HepG2 (cell line): ENCODE measurements at regions not wholly inside any gene's neighbourhood (a gene's known extent, or its start where the extent isn't known, plus 50 kb on each side); places are given as distances from the start of the nearest gene placed in this dataset.

Source experiments
- ATAC-seq: fragments of 200-7000 bp; cut with Tn5 transposase; 3 replicates; pipeline ENCODE4 v1.9.1; 2020; ENCODE audit warnings: mild to moderate bottlenecking, moderate library complexity
- BruUV-seq: library from RNA; stranded (reverse); fragments of 400-500 nt; replicated peaks from 2 replicates; lab custom pipeline; 2021; lab: Mats Ljungman, UMichigan
- CTCF ChIA-PET: fragments of 300-600 bp; formaldehyde crosslinking; extraction: SDS; loops from one replicate; lab custom pipeline; 2021; ENCODE audit warnings: low total read pairs, inconsistent platforms, low intra/inter-chr PET ratio; lab: Yijun Ruan, JAX
- POLR2A ChIA-PET: fragments of 350-600 bp; sonication (Branson Sonifier 250); formaldehyde crosslinking; loops from one replicate; lab custom pipeline; 2020; ENCODE audit warnings: antibody characterized with exemption, inconsistent platforms; lab: Yijun Ruan, JAX
- DNase-seq: peaks from one replicate; pipeline ENCODE4 v3.0.0-alpha.2; 2015; ENCODE audit warnings: low spot score
- FAIRE-seq: peaks from 3 replicates; lab custom pipeline; 2011; peaks lifted over from hg19 to GRCh38; lab: Jason Lieb, UNC
- H2AFZ ChIP-seq: one replicate; pipeline ENCODE4 v1.6.1; 2011; ENCODE audit warnings: low read length, inconsistent platforms
- H3K27ac ChIP-seq: fragments of 300-600 bp; 3 replicates; pipeline ENCODE4 v1.8.0; 2011; ENCODE audit warnings: mixed run types, mild to moderate bottlenecking, mixed read lengths, low read length, inconsistent platforms; ENCODE audit not compliant: insufficient read depth; ENCODE audit errors: extremely low read length
- H3K27me3 ChIP-seq, 2 experiments: fragments of 200-600 bp in 1 of 2; 2 replicates in 1 of 2; 3 replicates in 1 of 2; pipeline versions ENCODE4 v1.6.0 to v1.8.0; 2011; ENCODE audit warnings: low read length in 2 of 2, mild to moderate bottlenecking in 2 of 2, moderate library complexity in 2 of 2, inconsistent platforms in 1 of 2; ENCODE audit not compliant: insufficient read depth in 2 of 2, control insufficient read depth in 1 of 2
- H3K36me3 ChIP-seq, 2 experiments: fragments of 200-600 bp in 1 of 2; replicated peaks in 1 of 2; 2 replicates in 1 of 2; 3 replicates in 1 of 2; pipeline versions ENCODE4 v1.5.1 to v1.8.0; 2011; ENCODE audit warnings: low read length in 2 of 2, inconsistent platforms in 1 of 2; ENCODE audit not compliant: insufficient read depth in 2 of 2, control insufficient read depth in 1 of 2
- H3K4me1 ChIP-seq: 2 replicates; pipeline ENCODE4 v1.5.1; 2012; ENCODE audit warnings: low read length, inconsistent platforms; ENCODE audit not compliant: insufficient read depth
- H3K4me2 ChIP-seq: 2 replicates; pipeline ENCODE4 v1.6.0; 2011; ENCODE audit warnings: low read depth, low read length, inconsistent platforms
- H3K4me3 ChIP-seq, 3 experiments: fragments of 200-600 bp in 1 of 3; sonication (generic), shearing (Covaris generic) in 1 of 3; replicated peaks in 1 of 3; 2 replicates each; pipeline ENCODE4 v1.5.1; 2011 to 2016; ENCODE audit warnings: low read length in 3 of 3, inconsistent platforms in 2 of 3, low read depth in 2 of 3, mild to moderate bottlenecking in 2 of 3, control low read depth in 1 of 3, mixed read lengths in 1 of 3; ENCODE audit not compliant: insufficient read depth in 1 of 3
- H3K79me2 ChIP-seq: one replicate; pipeline ENCODE4 v1.6.1; 2011; ENCODE audit warnings: low read length, inconsistent platforms; ENCODE audit not compliant: insufficient read depth
- H3K9ac ChIP-seq: 2 replicates; pipeline ENCODE4 v1.6.0; 2011; ENCODE audit warnings: mild to moderate bottlenecking, low read depth, low read length, inconsistent platforms; ENCODE audit not compliant: insufficient read depth
- H3K9me3 ChIP-seq: 2 replicates; pipeline ENCODE4 v1.5.1; 2012; ENCODE audit warnings: mild to moderate bottlenecking, low read length
- H4K20me1 ChIP-seq: 2 replicates; pipeline ENCODE4 v1.6.0; 2011; ENCODE audit warnings: inconsistent platforms, mild to moderate bottlenecking, low read length, moderate library complexity; ENCODE audit not compliant: insufficient read depth
- CBX1 ChIP-seq: IDR thresholded peaks from one replicate; pipeline ENCODE4 v1.6.1; 2016; ENCODE audit warnings: antibody characterized with exemption, low read depth
- GTF2F1 ChIP-seq: fragments of 150-350 bp; IDR thresholded peaks from 2 replicates; pipeline ENCODE4 v1.6.1; 2014; ENCODE audit warnings: low read length
- NCOA1 ChIP-seq: sonication (generic); formaldehyde crosslinking; IDR thresholded peaks from 2 replicates; pipeline ENCODE4 v1.9.0; 2021; ENCODE audit warnings: missing genetic modification reagents
- PHF20 ChIP-seq: sonication (generic); formaldehyde crosslinking; IDR thresholded peaks from 2 replicates; pipeline ENCODE4 v1.5.0; 2020; ENCODE audit warnings: mild to moderate bottlenecking, missing genetic modification reagents
- RFXANK ChIP-seq: IDR thresholded peaks from 2 replicates; pipeline ENCODE4 v1.6.1; 2016
- RNF2 ChIP-seq: fragments of 450-650 bp; conservative IDR thresholded peaks from 2 replicates; pipeline ENCODE4 v1.6.1; 2016; ENCODE audit warnings: low read depth
- TBX2 ChIP-seq: sonication (generic); formaldehyde crosslinking; IDR thresholded peaks from 2 replicates; pipeline ENCODE4 v1.5.0; 2020; ENCODE audit warnings: missing genetic modification reagents, mild to moderate bottlenecking, borderline replicate concordance
- THRA ChIP-seq: sonication (generic); formaldehyde crosslinking; IDR thresholded peaks from 2 replicates; pipeline ENCODE4 v1.4.0; 2020; ENCODE audit warnings: missing genetic modification reagents, borderline replicate concordance
- TP53 ChIP-seq: sonication (generic); formaldehyde crosslinking; conservative IDR thresholded peaks from 2 replicates; pipeline ENCODE4 v1.4.0; 2020; ENCODE audit warnings: missing genetic modification reagents
- ZEB1 ChIP-seq: IDR thresholded peaks from 2 replicates; pipeline ENCODE4 v1.6.1; 2012; ENCODE audit warnings: mild to moderate bottlenecking, low read depth, inconsistent platforms; ENCODE audit not compliant: insufficient replicate concordance
- ZFAT ChIP-seq: sonication (generic); formaldehyde crosslinking; conservative IDR thresholded peaks from 2 replicates; pipeline ENCODE4 v1.8.1; 2023; ENCODE audit warnings: missing genetic modification reagents, inconsistent platforms
- ZKSCAN1 ChIP-seq: fragments of 150-350 bp; IDR thresholded peaks from 2 replicates; pipeline ENCODE4 v1.6.1; 2014; ENCODE audit warnings: low read length
- ZNF292 ChIP-seq: sonication (generic); formaldehyde crosslinking; IDR thresholded peaks from 2 replicates; pipeline ENCODE4 v1.8.1; 2022; ENCODE audit warnings: mild to moderate bottlenecking, low read depth, missing genetic modification reagents, borderline replicate concordance
- ZNF317 ChIP-seq: sonication (generic); formaldehyde crosslinking; IDR thresholded peaks from 2 replicates; pipeline ENCODE4 v1.5.0; 2020; ENCODE audit warnings: mild to moderate bottlenecking, missing genetic modification reagents
- ZNF460 ChIP-seq: sonication (generic); formaldehyde crosslinking; IDR thresholded peaks from 2 replicates; pipeline ENCODE4 v1.5.1; 2020; ENCODE audit warnings: missing genetic modification reagents, mild to moderate bottlenecking, borderline replicate concordance
- ZNF501 ChIP-seq: sonication (generic); formaldehyde crosslinking; IDR thresholded peaks from 2 replicates; pipeline ENCODE4 v1.5.1; 2020; ENCODE audit warnings: mild to moderate bottlenecking, moderate library complexity, missing genetic modification reagents
- ZNF576 ChIP-seq: sonication (generic); formaldehyde crosslinking; IDR thresholded peaks from 2 replicates; pipeline ENCODE4 v1.4.0; 2020; ENCODE audit warnings: mild to moderate bottlenecking, missing genetic modification reagents
- ZNF773 ChIP-seq: sonication (generic); formaldehyde crosslinking; IDR thresholded peaks from 2 replicates; pipeline ENCODE4 v1.4.0; 2020; ENCODE audit warnings: missing genetic modification reagents, borderline replicate concordance
- ZNF850 ChIP-seq: sonication (generic); formaldehyde crosslinking; conservative IDR thresholded peaks from 2 replicates; pipeline ENCODE4 v1.9.0; 2021; ENCODE audit warnings: mild to moderate bottlenecking, missing genetic modification reagents
- WGBS: methylation state at CpG from one replicate; pipeline ENCODE4 v1.1.6; 2017; ENCODE audit warnings: low lambda C conversion rate; 5-methylcytosine and 5-hydroxymethylcytosine counted together
- in situ Hi-C: cut with HindIII; loops from 2 replicates; pipeline ENCODE4 v1.10.0; 2017; ENCODE audit warnings: low pct_unique_long_range_greater_than_20kb; ENCODE audit not compliant: extremely low pct_ligation_motif_present
- intact Hi-C: fragments of 100-400 bp; cut with micrococcal nuclease; formaldehyde crosslinking; loops from one replicate; pipeline ENCODE4 v1.10.0; 2022; ENCODE audit not compliant: unreplicated experiment
- TF ChIP-seq, protein P1 (sequence below): sonication (generic); formaldehyde crosslinking; IDR thresholded peaks from 2 replicates; pipeline ENCODE4 v1.5.0; 2020; ENCODE audit warnings: missing genetic modification reagents
- TF ChIP-seq, protein P2 (sequence below): fragments of 450-650 bp; IDR thresholded peaks from 2 replicates; pipeline ENCODE4 v1.6.1; 2016
- TF ChIP-seq, protein P3 (sequence below): sonication (generic); formaldehyde crosslinking; IDR thresholded peaks from 2 replicates; pipeline ENCODE4 v1.5.0; 2020; ENCODE audit warnings: mild to moderate bottlenecking, missing genetic modification reagents

GRCh38 chr10:111137587-111137986, 60.8 kb downstream of the ADRA2A start (continued):
- TF ChIP-seq ZNF576 (CRISPR knock-in tag) (no peak), CBX1 (no peak), ZEB1 (no peak), PHF20 (CRISPR knock-in tag) (no peak), ZNF850 (CRISPR knock-in tag) (no peak), GTF2F1 (no peak), TP53 (CRISPR knock-in tag) (no peak)
- TF ChIP-seq, protein P1, sequence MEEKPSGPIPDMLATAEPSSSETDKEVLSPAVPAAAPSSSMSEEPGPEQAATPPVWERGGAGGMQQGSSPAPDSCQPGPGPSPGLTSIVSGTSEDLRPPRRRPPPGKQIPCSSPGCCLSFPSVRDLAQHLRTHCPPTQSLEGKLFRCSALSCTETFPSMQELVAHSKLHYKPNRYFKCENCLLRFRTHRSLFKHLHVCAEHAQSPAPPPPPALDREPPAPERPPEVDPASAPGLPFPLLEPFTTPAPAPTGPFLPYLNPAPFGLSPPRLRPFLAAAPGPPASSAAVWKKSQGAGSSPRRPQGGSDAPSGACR (CRISPR knock-in tag) = no peak
- TF ChIP-seq, protein P2, sequence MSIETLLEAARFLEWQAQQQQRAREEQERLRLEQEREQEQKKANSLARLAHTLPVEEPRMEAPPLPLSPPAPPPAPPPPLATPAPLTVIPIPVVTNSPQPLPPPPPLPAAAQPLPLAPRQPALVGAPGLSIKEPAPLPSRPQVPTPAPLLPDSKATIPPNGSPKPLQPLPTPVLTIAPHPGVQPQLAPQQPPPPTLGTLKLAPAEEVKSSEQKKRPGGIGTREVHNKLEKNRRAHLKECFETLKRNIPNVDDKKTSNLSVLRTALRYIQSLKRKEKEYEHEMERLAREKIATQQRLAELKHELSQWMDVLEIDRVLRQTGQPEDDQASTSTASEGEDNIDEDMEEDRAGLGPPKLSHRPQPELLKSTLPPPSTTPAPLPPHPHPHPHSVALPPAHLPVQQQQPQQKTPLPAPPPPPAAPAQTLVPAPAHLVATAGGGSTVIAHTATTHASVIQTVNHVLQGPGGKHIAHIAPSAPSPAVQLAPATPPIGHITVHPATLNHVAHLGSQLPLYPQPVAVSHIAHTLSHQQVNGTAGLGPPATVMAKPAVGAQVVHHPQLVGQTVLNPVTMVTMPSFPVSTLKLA = no peak
- TF ChIP-seq, all 625 proteins: peak for 0

DNA sequence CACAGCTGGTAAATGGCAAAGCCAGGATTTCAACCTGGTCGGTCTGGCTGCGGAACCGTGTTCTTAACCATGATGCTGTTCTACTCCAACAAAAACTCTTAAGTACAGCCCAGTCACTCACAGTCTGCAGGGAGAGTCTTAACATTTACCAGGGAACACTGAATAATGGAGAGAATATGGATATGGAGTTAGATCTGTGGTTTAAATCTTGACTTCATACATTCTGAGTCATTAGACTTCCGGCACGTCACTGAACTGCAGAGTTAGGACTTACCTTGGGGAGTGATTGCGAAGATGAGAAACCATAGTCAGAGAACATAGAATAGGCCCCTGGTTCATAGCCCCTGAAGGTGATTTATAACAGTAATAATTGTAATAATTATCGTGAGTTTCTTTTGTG, 61.7 kb downstream of the ADRA2A start:
- POLR2A ChIA-PET = no interaction called here
- FAIRE-seq = no peak
- Histone ChIP-seq H3K4me1 (peaks cover 17% of the 10 kb centered on the region), H3K4me3 (no peak overlapping the region), H3K9me3 (no peaks in the 10 kb centered on the region), H2AFZ (no peak overlapping the region), H3K27ac (no peak overlapping the region), H3K9ac (no peak overlapping the region), H3K79me2 (no peaks in the 10 kb centered on the region), H3K36me3 (no peaks in the 10 kb centered on the region), H3K4me2 (no peak overlapping the region), H4K20me1 (no peaks in the 10 kb centered on the region), H3K27me3 (peaks cover 1 to 12% of the 10 kb centered on the region in 2 experiments; a peak in 3 of 5 replicates)
- in situ Hi-C loops (no loop called here), intact Hi-C loops (no loop called here)
- no peak for DNase-seq
- CTCF ChIA-PET = no interaction called here
- WGBS = 79% methylated on average over 7 of the region's 7 CpGs
- no TSS peak for BruUV-seq
- no peak for ATAC-seq
- TF ChIP-seq RFXANK = no peak
- no peak for TF ChIP-seq ZKSCAN1
- no peak for TF ChIP-seq ZNF773 (CRISPR knock-in tag)
- TF ChIP-seq NCOA1 (CRISPR knock-in tag) = no peak
- no peak for TF ChIP-seq ZNF292 (CRISPR knock-in tag)
- no peak for TF ChIP-seq RNF2
- no peak for TF ChIP-seq ZNF501
- TF ChIP-seq, protein P3, sequence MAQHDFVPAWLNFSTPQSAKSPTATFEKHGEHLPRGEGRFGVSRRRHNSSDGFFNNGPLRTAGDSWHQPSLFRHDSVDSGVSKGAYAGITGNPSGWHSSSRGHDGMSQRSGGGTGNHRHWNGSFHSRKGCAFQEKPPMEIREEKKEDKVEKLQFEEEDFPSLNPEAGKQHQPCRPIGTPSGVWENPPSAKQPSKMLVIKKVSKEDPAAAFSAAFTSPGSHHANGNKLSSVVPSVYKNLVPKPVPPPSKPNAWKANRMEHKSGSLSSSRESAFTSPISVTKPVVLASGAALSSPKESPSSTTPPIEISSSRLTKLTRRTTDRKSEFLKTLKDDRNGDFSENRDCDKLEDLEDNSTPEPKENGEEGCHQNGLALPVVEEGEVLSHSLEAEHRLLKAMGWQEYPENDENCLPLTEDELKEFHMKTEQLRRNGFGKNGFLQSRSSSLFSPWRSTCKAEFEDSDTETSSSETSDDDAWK (CRISPR knock-in tag) = no peak
- TF ChIP-seq THRA (CRISPR knock-in tag) = no peak
- TF ChIP-seq ZNF317 (CRISPR knock-in tag) = no peak
- no peak for TF ChIP-seq ZFAT
- TF ChIP-seq TBX2 (CRISPR knock-in tag) = no peak
- no peak for TF ChIP-seq ZNF460 (CRISPR knock-in tag)
